ENCODE measurements at regions not wholly inside any gene's neighbourhood (a gene's known extent, or its start where the extent isn't known, plus 50 kb on each side); places are given as distances from the start of the nearest gene placed in this dataset.
A peak's percentile ranks its signal among the peaks of the same experiment; 100 is the strongest.
"Not testable (repeated sequence)": the region's sequence is repeated elsewhere in the genome, so short reads cannot be mapped to it uniquely, and the experiment has no call there.

- POLR2A ChIA-PET (ENCODE audit: low non-redundant PET); H3K36me3 ChIP-seq (ENCODE audit: insufficient read depth, low read length, poor library complexity, severe bottlenecking); CTCF ChIA-PET; H3K9me3 ChIP-seq (ENCODE audit: low read depth, low read length, poor library complexity, severe bottlenecking); H3K4me3 ChIP-seq (ENCODE audit: low read depth, low read length, poor library complexity, severe bottlenecking); H3K27ac ChIP-seq (ENCODE audit: low read depth, low read length, poor library complexity, severe bottlenecking); H3K27me3 ChIP-seq (replicated peaks; ENCODE audit: insufficient read depth, low read depth, low read length, poor library complexity); DNase-seq (ENCODE audit: low spot score); BruUV-seq (replicated peaks): not testable (repeated sequence)
- H3K4me1 ChIP-seq (ENCODE audit: insufficient read depth, low read length, poor library complexity, severe bottlenecking): peaks cover 10% of the 10 kb centered on the region
- peak; percentile 23; the same call in 1 of the 2 replicates for TF ChIP-seq CTCF (conservative IDR thresholded peaks at IDR 0.05; ENCODE audit: low read depth, low read length)
- intact Hi-C loops (cut with micrococcal nuclease; ENCODE audit: unreplicated experiment): loop anchor here (10.0 kb wide), 1 partner anchor 350 kb away; no protein-coding TSS in a partner anchor
These were observed 218.6 kb downstream of the ADRA2C start for GRCh38 chr4:3984796-3985195.

GRCh38 chr4:3986412-3986811, 220.2 kb downstream of the ADRA2C start:
- BruUV-seq (replicated peaks); POLR2A ChIA-PET (ENCODE audit: low non-redundant PET): not testable (repeated sequence)

GRCh38 chr4:3997386-3997785, 229.3 kb downstream of the OTOP1 start:
- H3K4me3 ChIP-seq (ENCODE audit: low read depth, low read length, poor library complexity, severe bottlenecking); DNase-seq (ENCODE audit: low spot score); POLR2A ChIA-PET (ENCODE audit: low non-redundant PET); H3K4me1 ChIP-seq (ENCODE audit: insufficient read depth, low read length, poor library complexity, severe bottlenecking); H3K27ac ChIP-seq (ENCODE audit: low read depth, low read length, poor library complexity, severe bottlenecking); H3K27me3 ChIP-seq (replicated peaks; ENCODE audit: insufficient read depth, low read depth, low read length, poor library complexity); BruUV-seq (replicated peaks); CTCF ChIA-PET; H3K9me3 ChIP-seq (ENCODE audit: low read depth, low read length, poor library complexity, severe bottlenecking); H3K36me3 ChIP-seq (ENCODE audit: insufficient read depth, low read length, poor library complexity, severe bottlenecking); intact Hi-C loops (cut with micrococcal nuclease; ENCODE audit: unreplicated experiment): not testable (repeated sequence)

More at GRCh38 chr4:3986412-3986811, 220.2 kb downstream of the ADRA2C start:
- H3K27ac ChIP-seq (ENCODE audit: low read depth, low read length, poor library complexity, severe bottlenecking); H3K36me3 ChIP-seq (ENCODE audit: insufficient read depth, low read length, poor library complexity, severe bottlenecking); H3K27me3 ChIP-seq (replicated peaks; ENCODE audit: insufficient read depth, low read depth, low read length, poor library complexity); H3K4me3 ChIP-seq (ENCODE audit: low read depth, low read length, poor library complexity, severe bottlenecking); CTCF ChIA-PET; H3K9me3 ChIP-seq (ENCODE audit: low read depth, low read length, poor library complexity, severe bottlenecking); DNase-seq (ENCODE audit: low spot score): not testable (repeated sequence)
- H3K4me1 ChIP-seq (ENCODE audit: insufficient read depth, low read length, poor library complexity, severe bottlenecking): peaks cover 10% of the 10 kb centered on the region
- intact Hi-C loops (cut with micrococcal nuclease; ENCODE audit: unreplicated experiment): loop anchor here (10.0 kb wide), 1 partner anchor 348 kb away; no protein-coding TSS in a partner anchor

- H3K4me3 ChIP-seq (ENCODE audit: low read depth, low read length, poor library complexity, severe bottlenecking); H3K9me3 ChIP-seq (ENCODE audit: low read depth, low read length, poor library complexity, severe bottlenecking); H3K36me3 ChIP-seq (ENCODE audit: insufficient read depth, low read length, poor library complexity, severe bottlenecking); intact Hi-C loops (cut with micrococcal nuclease; ENCODE audit: unreplicated experiment); DNase-seq (ENCODE audit: low spot score); H3K4me1 ChIP-seq (ENCODE audit: insufficient read depth, low read length, poor library complexity, severe bottlenecking); POLR2A ChIA-PET (ENCODE audit: low non-redundant PET); H3K27ac ChIP-seq (ENCODE audit: low read depth, low read length, poor library complexity, severe bottlenecking); BruUV-seq (replicated peaks); CTCF ChIA-PET; H3K27me3 ChIP-seq (replicated peaks; ENCODE audit: insufficient read depth, low read depth, low read length, poor library complexity): not testable (repeated sequence)
These were observed 222.7 kb downstream of the OTOP1 start for GRCh38 chr4:4004036-4004435.

- H3K4me3 ChIP-seq (ENCODE audit: low read depth, low read length, poor library complexity, severe bottlenecking); intact Hi-C loops (cut with micrococcal nuclease; ENCODE audit: unreplicated experiment); DNase-seq (ENCODE audit: low spot score); H3K9me3 ChIP-seq (ENCODE audit: low read depth, low read length, poor library complexity, severe bottlenecking); H3K27ac ChIP-seq (ENCODE audit: low read depth, low read length, poor library complexity, severe bottlenecking); H3K4me1 ChIP-seq (ENCODE audit: insufficient read depth, low read length, poor library complexity, severe bottlenecking); BruUV-seq (replicated peaks); H3K36me3 ChIP-seq (ENCODE audit: insufficient read depth, low read length, poor library complexity, severe bottlenecking); CTCF ChIA-PET; H3K27me3 ChIP-seq (replicated peaks; ENCODE audit: insufficient read depth, low read depth, low read length, poor library complexity); POLR2A ChIA-PET (ENCODE audit: low non-redundant PET): not testable (repeated sequence)
These were observed 222.0 kb downstream of the OTOP1 start for GRCh38 chr4:4004702-4005101.

- H3K4me1 ChIP-seq (ENCODE audit: insufficient read depth, low read length, poor library complexity, severe bottlenecking); H3K36me3 ChIP-seq (ENCODE audit: insufficient read depth, low read length, poor library complexity, severe bottlenecking); H3K27me3 ChIP-seq (replicated peaks; ENCODE audit: insufficient read depth, low read depth, low read length, poor library complexity); H3K27ac ChIP-seq (ENCODE audit: low read depth, low read length, poor library complexity, severe bottlenecking); BruUV-seq (replicated peaks); CTCF ChIA-PET; H3K4me3 ChIP-seq (ENCODE audit: low read depth, low read length, poor library complexity, severe bottlenecking); DNase-seq (ENCODE audit: low spot score); POLR2A ChIA-PET (ENCODE audit: low non-redundant PET); intact Hi-C loops (cut with micrococcal nuclease; ENCODE audit: unreplicated experiment); H3K9me3 ChIP-seq (ENCODE audit: low read depth, low read length, poor library complexity, severe bottlenecking): not testable (repeated sequence)
These were observed 220.4 kb downstream of the OTOP1 start for GRCh38 chr4:4006356-4006755.

GRCh38 chr4:4019071-4019470, 207.7 kb downstream of the OTOP1 start:
- DNase-seq (ENCODE audit: low spot score); H3K27me3 ChIP-seq (replicated peaks; ENCODE audit: insufficient read depth, low read depth, low read length, poor library complexity); intact Hi-C loops (cut with micrococcal nuclease; ENCODE audit: unreplicated experiment); POLR2A ChIA-PET (ENCODE audit: low non-redundant PET); H3K36me3 ChIP-seq (ENCODE audit: insufficient read depth, low read length, poor library complexity, severe bottlenecking); H3K4me3 ChIP-seq (ENCODE audit: low read depth, low read length, poor library complexity, severe bottlenecking); BruUV-seq (replicated peaks); H3K27ac ChIP-seq (ENCODE audit: low read depth, low read length, poor library complexity, severe bottlenecking); H3K4me1 ChIP-seq (ENCODE audit: insufficient read depth, low read length, poor library complexity, severe bottlenecking); H3K9me3 ChIP-seq (ENCODE audit: low read depth, low read length, poor library complexity, severe bottlenecking); CTCF ChIA-PET: not testable (repeated sequence)

Data from A673 (cell line).